Breast epithelium (tissue), 4 donors: ENCODE measurements at regions not wholly inside any gene's neighbourhood (a gene's known extent, or its start where the extent isn't known, plus 50 kb on each side); places are given as distances from the start of the nearest gene placed in this dataset.
"Not testable (repeated sequence)": the region's sequence is repeated elsewhere in the genome, so short reads cannot be mapped to it uniquely, and the experiment has no call there.

Source experiments
- DNase-seq, 2 donors: peaks; one replicate each; pipeline ENCODE4 v3.0.0-alpha.2; 2019; ENCODE audit warnings: low spot score in 2 of 2
- H3K27ac ChIP-seq, 2 donors: fragments of 200-600 bp; sonication (generic) in 1 of 2; one replicate each; pipeline ENCODE4 v1.5.1; 2016 to 2019; ENCODE audit warnings: mild to moderate bottlenecking in 1 of 2
- H3K27me3 ChIP-seq, 2 donors: fragments of 200-600 bp; sonication (generic) in 1 of 2; one replicate each; pipeline versions ENCODE4 v1.5.1 to v1.6.0; 2017 to 2019; ENCODE audit warnings: control low read depth in 1 of 2, mild to moderate bottlenecking in 1 of 2
- H3K36me3 ChIP-seq: fragments of 200-600 bp; one replicate; pipeline ENCODE4 v1.5.1; 2019
- H3K4me1 ChIP-seq, 2 donors: fragments of 200-600 bp; sonication (generic); one replicate each; pipeline ENCODE4 v1.5.1; 2016 to 2019; ENCODE audit warnings: control low read depth in 1 of 2
- H3K4me3 ChIP-seq, 3 donors: fragments of 200-600 bp; sonication (generic); 1 replicate in 2 of 3; 2 replicates in 1 of 3; pipeline ENCODE4 v1.5.1; 2016 to 2019; ENCODE audit warnings: mild to moderate bottlenecking in 3 of 3, moderate library complexity in 2 of 3
- H3K9me3 ChIP-seq, 2 donors: fragments of 200-600 bp; sonication (generic) in 1 of 2; one replicate each; pipeline ENCODE4 v1.5.1; 2016 to 2019; ENCODE audit warnings: control low read depth in 1 of 2
- POLR2A ChIP-seq: fragments of 450-650 bp; IDR thresholded peaks from one replicate; pipeline ENCODE4 v1.6.1; 2016; ENCODE audit warnings: antibody characterized with exemption, mild to moderate bottlenecking, moderate library complexity
- POLR2AphosphoS5 ChIP-seq, 3 donors: sonication (generic); formaldehyde crosslinking; IDR thresholded peaks; one replicate each; pipeline ENCODE4 v1.6.1; 2017; ENCODE audit warnings: antibody characterized with exemption in 3 of 3
- intact Hi-C: fragments of 100-400 bp; cut with DNase I; formaldehyde crosslinking; loops from one replicate; pipeline ENCODE4 v1.15.1; 2023; ENCODE audit warnings: low total_unique reads
- TF ChIP-seq, protein P1 (sequence below), 3 donors: fragments of 450-650 bp; IDR thresholded peaks; one replicate each; pipeline ENCODE4 v1.5.1; 2016 to 2017; ENCODE audit warnings: antibody characterized with exemption in 3 of 3, mild to moderate bottlenecking in 3 of 3, moderate library complexity in 3 of 3

- DNase-seq, result no peak
- intact Hi-C loops, result no loop called here
Observed at GRCh38 chr9:99660191-99660636, 161.5 kb upstream of the NR4A3 start.

DNA sequence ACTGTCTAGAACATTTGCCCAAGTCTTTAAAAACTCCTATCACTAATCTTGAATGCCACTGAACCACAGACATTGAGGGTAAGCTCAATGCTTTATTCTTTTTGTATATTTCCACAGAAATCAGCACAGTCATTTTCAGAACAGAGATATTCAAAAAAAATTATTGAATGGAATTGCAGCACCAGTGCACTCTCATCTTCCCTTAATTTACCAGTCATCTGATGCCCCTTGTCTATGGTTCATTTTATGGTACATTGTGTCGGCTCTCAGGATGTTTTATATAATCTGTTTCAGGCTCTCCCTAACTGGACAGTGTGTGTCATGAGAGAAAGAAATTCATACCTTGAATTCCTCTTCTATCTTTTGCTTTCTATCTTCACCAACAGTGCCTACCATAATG, 158.4 kb upstream of the NR4A3 start:
- no peaks in the 10 kb centered on the region for H3K36me3 ChIP-seq
- H3K9me3 ChIP-seq, result no peaks in the 10 kb centered on the region
- intact Hi-C loops, result no loop called here
- TF ChIP-seq POLR2A (no peak), POLR2AphosphoS5 (IDR thresholded peaks at IDR 0.05) (no peak)
- TF ChIP-seq, protein P1, sequence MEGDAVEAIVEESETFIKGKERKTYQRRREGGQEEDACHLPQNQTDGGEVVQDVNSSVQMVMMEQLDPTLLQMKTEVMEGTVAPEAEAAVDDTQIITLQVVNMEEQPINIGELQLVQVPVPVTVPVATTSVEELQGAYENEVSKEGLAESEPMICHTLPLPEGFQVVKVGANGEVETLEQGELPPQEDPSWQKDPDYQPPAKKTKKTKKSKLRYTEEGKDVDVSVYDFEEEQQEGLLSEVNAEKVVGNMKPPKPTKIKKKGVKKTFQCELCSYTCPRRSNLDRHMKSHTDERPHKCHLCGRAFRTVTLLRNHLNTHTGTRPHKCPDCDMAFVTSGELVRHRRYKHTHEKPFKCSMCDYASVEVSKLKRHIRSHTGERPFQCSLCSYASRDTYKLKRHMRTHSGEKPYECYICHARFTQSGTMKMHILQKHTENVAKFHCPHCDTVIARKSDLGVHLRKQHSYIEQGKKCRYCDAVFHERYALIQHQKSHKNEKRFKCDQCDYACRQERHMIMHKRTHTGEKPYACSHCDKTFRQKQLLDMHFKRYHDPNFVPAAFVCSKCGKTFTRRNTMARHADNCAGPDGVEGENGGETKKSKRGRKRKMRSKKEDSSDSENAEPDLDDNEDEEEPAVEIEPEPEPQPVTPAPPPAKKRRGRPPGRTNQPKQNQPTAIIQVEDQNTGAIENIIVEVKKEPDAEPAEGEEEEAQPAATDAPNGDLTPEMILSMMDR (IDR thresholded peaks at IDR 0.05), result no peak
- H3K4me1 ChIP-seq, result no peaks in the 10 kb centered on the region
- DNase-seq, result no peak
- no peaks in the 10 kb centered on the region for H3K27me3 ChIP-seq
- H3K27ac ChIP-seq, result no peak overlapping the region
- H3K4me3 ChIP-seq, result no peak overlapping the region

More at GRCh38 chr9:99660191-99660636, 161.5 kb upstream of the NR4A3 start:
- Histone ChIP-seq H3K4me3 (no peak overlapping the region), H3K27me3 (no peaks in the 10 kb centered on the region), H3K4me1 (no peaks in the 10 kb centered on the region), H3K36me3 (no peaks in the 10 kb centered on the region), H3K9me3 (no peaks in the 10 kb centered on the region), H3K27ac (no peak overlapping the region)
- no peak for TF ChIP-seq POLR2AphosphoS5 (IDR thresholded peaks at IDR 0.05)
- TF ChIP-seq, protein P1 (IDR thresholded peaks at IDR 0.05), result no peak

- no peaks in the 10 kb centered on the region for H3K27me3 ChIP-seq
- no peaks in the 10 kb centered on the region for H3K4me1 ChIP-seq
- no peaks in the 10 kb centered on the region for H3K36me3 ChIP-seq
- TF ChIP-seq POLR2A (no peak), POLR2AphosphoS5 (IDR thresholded peaks at IDR 0.05) (no peak)
- TF ChIP-seq, protein P1 (IDR thresholded peaks at IDR 0.05), result no peak
- intact Hi-C loops, result no loop called here
- no peak overlapping the region for H3K4me3 ChIP-seq
- H3K9me3 ChIP-seq, result no peaks in the 10 kb centered on the region
- no peak for DNase-seq
- no peak overlapping the region for H3K27ac ChIP-seq
Observed at GRCh38 chr9:99663856-99664255, 157.8 kb upstream of the NR4A3 start.

DNA sequence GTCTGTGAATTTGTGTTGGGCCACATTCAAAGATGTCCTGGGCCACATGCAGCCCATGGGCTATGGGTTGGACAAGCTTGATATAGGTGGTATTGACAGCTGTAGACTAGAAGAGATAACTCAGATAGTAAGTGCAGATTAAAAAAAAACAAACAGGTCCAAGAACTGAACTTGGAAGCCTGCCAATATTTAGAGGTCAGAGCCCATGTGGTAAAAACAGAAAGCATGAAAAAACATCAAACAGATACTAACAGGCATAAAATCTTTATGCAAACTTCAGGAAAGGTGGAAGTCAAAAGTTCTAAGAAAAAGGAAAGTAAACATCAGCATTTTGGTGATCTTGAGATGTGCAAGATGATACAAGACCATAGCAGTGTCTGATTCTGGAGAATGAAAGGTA, 155.1 kb upstream of the NR4A3 start:
- no peaks in the 10 kb centered on the region for H3K27me3 ChIP-seq
- H3K9me3 ChIP-seq, result no peaks in the 10 kb centered on the region
- TF ChIP-seq, protein P1 (IDR thresholded peaks at IDR 0.05), result no peak
- no peak for TF ChIP-seq POLR2A
- no peak for TF ChIP-seq POLR2AphosphoS5 (IDR thresholded peaks at IDR 0.05)
- H3K36me3 ChIP-seq, result no peaks in the 10 kb centered on the region
- no peak overlapping the region for H3K4me3 ChIP-seq
- no peak for DNase-seq
- H3K27ac ChIP-seq, result no peak overlapping the region
- intact Hi-C loops, result no loop called here
- H3K4me1 ChIP-seq, result no peaks in the 10 kb centered on the region

DNA sequence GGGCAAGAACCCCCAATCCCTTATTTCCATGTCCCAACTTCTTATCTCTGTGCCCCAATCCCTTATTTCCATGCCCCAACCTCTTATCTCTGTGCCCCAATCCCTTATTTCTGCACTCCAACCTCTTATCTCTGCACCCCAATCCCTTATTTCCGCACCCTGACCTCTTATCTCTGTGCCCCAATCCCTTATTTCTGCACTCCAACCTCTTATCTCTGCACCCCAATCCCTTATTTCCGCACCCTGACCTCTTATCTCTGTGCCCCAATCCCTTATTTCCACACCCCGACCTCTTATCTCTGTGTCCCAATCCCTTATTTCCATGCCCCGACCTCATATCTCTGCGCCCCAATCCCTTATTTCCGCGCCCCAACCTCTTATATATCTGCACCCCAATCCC, 150.8 kb upstream of the NR4A3 start:
- H3K4me3 ChIP-seq, H3K27ac ChIP-seq, H3K27me3 ChIP-seq, H3K4me1 ChIP-seq, DNase-seq, intact Hi-C loops, H3K9me3 ChIP-seq, H3K36me3 ChIP-seq: not testable (repeated sequence)

GRCh38 chr9:99677281-99677680, 144.4 kb upstream of the NR4A3 start:
- H3K4me3 ChIP-seq, result no peak overlapping the region
- no peak overlapping the region for H3K27ac ChIP-seq
- H3K9me3 ChIP-seq, result peaks cover 0 to 5% of the 10 kb centered on the region in 2 donors
- intact Hi-C loops, result no loop called here
- no peak for TF ChIP-seq POLR2A
- TF ChIP-seq POLR2AphosphoS5 (IDR thresholded peaks at IDR 0.05), result no peak
- TF ChIP-seq, protein P1 (IDR thresholded peaks at IDR 0.05), result no peak
- H3K27me3 ChIP-seq, result no peaks in the 10 kb centered on the region
- no peaks in the 10 kb centered on the region for H3K4me1 ChIP-seq
- no peaks in the 10 kb centered on the region for H3K36me3 ChIP-seq
- DNase-seq, result no peak
